ENCODE measurements at regions not wholly inside any gene's neighbourhood (a gene's known extent, or its start where the extent isn't known, plus 50 kb on each side); places are given as distances from the start of the nearest gene placed in this dataset.

DNA sequence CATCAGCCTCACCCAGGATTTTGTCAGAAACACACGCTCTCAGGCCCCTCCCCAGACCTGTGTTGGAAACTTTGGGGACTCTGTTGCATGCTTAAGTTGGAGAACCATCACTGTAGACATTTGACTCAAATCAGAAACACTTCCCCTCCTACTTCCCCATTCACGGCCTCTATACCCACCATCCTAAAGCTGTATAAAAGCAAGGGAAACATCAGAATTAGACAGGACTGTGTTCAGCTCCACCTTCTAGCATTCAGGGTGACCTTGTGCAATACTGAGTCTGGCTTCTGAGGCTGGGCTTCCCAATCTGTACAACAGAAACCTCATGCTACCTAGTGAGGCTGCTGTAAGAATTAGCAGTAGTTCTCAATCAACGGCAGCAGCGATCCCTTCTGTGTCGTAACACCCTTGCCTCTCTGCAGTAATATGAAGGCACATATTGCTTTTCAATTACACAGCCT, 252.3 kb downstream of the LY86 start:
- no peak for TF ChIP-seq POLR2A (IDR thresholded peaks at IDR 0.05)
- TF ChIP-seq, protein P1, sequence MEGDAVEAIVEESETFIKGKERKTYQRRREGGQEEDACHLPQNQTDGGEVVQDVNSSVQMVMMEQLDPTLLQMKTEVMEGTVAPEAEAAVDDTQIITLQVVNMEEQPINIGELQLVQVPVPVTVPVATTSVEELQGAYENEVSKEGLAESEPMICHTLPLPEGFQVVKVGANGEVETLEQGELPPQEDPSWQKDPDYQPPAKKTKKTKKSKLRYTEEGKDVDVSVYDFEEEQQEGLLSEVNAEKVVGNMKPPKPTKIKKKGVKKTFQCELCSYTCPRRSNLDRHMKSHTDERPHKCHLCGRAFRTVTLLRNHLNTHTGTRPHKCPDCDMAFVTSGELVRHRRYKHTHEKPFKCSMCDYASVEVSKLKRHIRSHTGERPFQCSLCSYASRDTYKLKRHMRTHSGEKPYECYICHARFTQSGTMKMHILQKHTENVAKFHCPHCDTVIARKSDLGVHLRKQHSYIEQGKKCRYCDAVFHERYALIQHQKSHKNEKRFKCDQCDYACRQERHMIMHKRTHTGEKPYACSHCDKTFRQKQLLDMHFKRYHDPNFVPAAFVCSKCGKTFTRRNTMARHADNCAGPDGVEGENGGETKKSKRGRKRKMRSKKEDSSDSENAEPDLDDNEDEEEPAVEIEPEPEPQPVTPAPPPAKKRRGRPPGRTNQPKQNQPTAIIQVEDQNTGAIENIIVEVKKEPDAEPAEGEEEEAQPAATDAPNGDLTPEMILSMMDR (IDR thresholded peaks at IDR 0.05 in 8 of 11, conservative IDR thresholded peaks at IDR 0.05 in 3 of 11), result no peak
